Fibroblast of skin of scalp (primary cell): ENCODE measurements at regions not wholly inside any gene's neighbourhood (a gene's known extent, or its start where the extent isn't known, plus 50 kb on each side); places are given as distances from the start of the nearest gene placed in this dataset.

Source experiments
- DNase-seq: peaks from one replicate; pipeline ENCODE4 v3.0.0-alpha.2; 2013

DNA sequence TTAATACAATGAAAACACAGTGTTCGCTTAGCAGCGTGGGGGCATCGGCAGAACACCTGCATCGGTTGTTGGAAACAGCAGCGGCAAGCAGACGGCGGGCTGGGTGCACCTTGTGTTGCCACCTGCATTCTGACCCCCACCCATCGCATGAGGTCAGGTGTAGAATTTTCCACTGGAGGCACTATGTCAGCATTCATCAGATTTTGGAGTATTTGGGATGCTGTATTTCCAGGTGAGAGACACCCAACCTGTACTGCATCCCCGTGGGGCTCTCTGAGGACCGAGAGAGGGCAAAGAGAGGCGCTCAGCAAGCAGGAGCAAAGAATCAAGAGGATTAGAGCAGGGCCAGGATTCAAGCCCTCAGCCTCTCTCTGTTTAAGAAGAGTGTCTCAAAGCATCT lies 116.4 kb upstream of the MGMT start:
- DNase-seq = no peak

DNA sequence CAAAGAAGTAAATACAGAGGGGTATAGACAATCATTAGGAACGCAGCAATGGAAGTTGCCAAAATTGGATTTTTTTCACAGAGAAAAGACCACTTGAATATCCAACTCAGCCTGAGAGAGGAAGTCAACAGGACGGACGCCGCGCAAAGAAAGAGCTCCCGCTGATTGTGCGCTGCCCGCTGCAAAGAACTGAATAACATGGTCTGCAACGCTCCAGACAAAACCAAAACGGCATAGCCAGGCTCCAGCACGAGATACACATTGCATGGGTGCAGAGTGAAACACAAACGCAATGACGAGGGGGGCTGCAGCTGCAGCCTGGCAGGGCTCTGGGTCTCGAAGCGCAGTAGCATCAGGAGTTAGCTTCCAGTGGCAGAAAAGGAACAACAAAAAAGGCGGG lies 113.9 kb upstream of the MGMT start:
- DNase-seq = no peak

DNA sequence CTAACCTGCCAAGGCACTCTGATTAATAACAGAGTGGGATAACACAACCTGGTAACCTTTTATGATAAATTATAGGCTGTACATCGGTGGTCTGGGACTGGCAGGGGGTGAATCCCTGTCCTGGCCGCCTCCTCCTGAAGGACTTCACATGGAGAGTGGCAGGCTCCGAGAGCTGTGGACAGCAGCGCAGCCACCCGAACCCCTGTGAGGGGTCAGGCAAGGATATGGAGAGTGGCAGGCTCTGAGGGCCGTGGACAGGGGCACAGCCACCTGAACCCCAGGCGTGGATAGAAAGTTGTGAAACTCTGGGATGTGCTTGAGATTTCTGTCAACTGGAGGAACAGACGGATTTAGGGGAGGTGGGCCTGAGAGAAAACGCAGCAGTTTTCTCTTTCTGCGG lies 107.0 kb upstream of the MGMT start:
- DNase-seq = no peak

DNA sequence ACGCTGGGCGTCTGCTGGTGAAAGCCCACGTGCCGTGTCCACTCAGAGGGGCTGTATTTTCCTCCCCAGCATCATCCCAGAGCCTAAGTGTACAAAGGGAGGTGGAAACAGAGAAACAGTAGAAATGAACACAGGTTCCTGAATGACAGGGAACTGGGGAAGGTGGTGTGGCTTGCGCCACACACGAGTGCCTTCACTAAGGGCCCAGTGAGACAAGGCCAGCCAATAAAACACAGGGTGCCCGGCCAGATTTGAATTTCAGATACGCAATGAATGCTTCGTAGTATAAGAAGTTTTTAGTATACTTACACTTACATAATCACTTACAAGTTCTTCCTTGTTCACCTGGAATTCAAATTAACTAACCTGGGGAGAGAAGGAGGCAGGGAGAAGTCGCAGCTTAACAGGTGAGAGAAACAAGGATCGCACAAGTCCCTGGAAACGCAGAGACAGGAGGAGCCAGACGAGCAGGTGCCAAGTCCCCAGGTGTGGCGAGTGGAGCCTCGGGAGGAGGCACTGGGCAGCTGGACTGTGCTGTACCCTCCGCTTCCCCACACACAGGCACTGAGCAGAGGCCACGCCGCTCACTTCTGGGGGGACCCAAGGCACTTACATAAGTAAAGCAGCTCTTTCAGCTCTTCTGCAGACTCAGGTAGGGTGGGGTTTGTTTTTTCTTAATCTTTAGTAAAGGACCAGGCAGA lies 105.2 kb upstream of the MGMT start:
- no peak for DNase-seq

DNA sequence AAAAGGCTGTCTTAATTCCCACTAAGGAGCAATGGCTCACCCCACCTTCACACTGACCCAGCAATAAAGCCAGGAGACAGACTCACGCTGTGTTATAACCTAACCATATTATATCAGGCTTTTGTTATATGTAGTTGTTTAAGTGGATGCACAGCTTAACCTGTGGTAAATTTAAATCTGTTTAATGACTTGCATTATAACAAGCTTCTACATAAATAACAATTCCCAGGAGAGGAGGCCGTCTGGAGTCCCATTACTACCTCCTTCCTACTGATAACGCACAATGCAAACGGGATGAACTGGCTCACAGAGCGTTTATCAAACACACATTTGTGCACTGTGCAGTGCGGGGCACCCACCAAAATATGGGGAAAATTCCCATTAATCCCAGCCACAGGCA lies 102.1 kb upstream of the MGMT start:
- no peak for DNase-seq

DNA sequence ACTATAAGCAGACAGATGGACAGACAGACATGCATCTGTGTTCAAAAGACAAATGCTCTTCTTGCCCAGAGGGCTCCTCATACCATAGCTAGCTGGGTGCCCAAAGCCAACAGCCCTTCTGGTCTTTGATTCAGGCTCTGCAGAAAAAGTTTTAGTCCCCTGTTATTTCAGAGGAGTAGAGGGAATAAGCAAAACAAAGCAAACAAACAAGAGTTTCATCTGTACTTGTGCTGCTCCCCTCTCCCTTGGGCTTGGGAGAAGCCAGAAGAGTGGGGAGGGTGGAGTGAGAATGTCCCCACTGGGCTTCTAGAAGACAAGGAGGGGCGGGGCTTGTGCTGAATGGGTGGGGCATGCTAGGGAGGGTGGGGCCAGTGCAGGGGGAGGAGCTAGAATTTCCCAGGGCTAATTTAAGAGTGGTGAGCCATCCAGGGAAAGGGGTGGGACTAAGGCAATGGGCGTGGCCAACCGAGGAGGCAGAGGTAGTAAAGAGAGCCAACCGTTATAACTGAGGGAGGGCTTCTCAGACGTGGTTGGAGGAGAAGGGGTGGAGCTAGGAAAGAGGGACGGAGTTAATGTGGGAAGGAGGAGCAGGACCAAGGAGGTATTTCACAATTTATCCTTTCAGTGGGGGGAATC lies 101.2 kb upstream of the MGMT start:
- DNase-seq = no peak

DNA sequence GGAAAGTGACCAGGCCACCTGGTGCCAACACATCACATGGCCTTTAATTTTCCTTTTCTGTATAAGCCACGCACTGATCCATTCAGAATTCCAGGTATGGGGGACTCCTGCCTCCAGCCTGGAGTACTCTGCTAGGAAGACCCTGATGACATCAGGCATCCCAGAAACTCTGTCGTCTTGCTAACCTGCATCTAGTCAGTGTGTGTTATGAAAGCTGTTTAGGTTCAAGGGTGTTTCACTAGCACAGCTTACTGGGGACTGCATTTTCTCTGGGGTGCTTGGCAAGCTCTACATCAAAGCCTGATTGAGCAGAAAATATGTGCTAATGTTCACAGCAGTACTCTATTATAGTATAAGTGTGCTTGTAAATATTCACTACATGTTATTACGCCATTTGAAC lies 100.6 kb upstream of the MGMT start:
- no peak for DNase-seq

DNA sequence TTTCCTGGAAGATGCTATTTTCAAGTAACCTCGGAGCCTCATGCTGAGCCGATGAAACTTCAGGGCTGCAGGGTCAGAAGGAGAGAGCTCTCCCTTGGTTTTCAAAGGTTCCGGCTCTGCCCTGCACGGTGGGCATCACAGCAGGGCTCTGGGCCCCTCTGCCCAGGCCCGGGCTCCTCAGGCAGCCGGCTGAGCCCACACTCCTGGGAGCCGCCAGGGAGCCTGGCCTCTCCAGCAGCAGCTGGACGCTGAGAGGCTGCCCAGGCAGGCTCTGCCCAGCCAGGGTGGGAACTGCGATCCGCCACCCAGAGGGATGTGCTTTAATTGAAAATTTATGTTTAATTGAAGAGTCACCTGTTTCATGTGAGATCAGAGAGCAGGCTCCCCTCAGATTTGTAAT lies 97.5 kb upstream of the MGMT start:
- no peak for DNase-seq

DNA sequence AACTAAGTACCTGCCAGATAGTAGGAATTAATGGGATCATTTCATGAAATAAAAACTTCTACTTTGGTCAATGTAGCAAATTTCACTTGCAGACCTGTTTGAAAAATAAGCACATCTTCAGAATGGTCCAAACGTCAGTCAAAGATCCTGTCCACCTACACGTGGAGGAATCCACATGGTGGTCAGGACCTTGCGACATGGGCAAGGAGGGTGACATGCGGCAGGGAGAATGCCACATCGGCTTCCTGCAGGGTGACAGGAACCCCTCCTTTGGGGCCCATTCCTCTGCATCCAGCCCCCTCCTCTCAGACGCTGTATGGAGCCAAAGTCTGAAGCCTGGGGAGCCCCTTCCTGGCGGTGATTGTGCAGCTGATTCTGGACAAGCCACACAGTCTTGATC lies 95.5 kb upstream of the MGMT start:
- DNase-seq = no peak

DNA sequence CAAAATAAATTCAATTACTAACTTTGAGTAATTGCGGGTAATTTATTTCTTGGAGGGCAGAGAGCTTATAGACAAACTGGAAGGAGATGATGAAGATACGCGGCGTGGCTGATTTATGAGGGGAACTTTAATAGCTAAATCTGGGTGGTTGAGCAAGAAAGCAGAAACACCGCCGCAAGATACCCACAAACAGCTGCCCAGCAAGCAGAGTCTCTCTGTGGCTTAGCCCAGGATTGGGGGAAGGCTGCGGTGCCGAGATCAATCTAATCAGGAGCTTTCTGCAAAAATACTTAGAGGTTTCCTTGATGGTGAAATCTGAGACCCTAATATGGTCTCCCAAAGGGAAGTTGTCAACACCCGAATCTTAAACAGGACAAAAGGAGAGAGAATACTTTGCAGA lies 94.9 kb upstream of the MGMT start:
- no peak for DNase-seq

DNA sequence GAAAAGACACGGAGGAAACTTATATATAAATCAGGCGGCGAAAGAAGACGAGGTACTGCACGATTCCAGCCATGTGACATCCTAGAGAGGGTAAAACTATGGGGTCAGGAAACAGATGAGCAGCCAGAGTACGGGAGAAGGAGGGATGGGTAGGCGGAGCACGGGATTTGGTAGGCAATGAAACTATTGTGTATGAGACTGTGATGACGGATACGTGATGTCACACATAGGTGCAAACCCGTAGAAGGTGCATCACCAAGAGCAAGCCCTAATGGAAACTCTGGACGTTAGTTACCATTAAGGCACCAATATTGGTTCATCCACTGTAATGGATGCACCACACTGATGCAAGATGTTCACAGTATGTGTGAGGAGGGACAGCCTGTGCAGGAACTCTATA lies 93.8 kb upstream of the MGMT start:
- DNase-seq = no peak

DNA sequence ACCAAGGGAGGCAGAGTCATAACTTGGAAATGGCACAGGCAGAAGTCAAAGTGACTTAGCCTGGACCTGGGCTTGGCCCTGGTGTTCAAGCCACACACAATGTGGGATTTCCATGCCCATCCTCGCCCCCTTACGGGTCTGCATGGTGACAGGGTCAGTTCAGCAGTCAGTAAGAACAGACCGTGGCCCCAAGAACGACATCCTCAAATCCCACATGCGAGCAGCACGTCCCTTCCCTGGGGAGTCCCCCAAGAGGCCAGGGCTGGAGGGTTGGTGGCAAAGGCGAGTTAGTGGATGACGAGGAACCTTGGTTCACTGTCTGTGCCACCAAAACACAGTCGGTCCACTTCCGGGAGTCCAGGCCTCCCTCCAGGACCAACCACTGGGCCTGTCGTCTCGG lies 93.3 kb upstream of the MGMT start:
- DNase-seq = no peak

DNA sequence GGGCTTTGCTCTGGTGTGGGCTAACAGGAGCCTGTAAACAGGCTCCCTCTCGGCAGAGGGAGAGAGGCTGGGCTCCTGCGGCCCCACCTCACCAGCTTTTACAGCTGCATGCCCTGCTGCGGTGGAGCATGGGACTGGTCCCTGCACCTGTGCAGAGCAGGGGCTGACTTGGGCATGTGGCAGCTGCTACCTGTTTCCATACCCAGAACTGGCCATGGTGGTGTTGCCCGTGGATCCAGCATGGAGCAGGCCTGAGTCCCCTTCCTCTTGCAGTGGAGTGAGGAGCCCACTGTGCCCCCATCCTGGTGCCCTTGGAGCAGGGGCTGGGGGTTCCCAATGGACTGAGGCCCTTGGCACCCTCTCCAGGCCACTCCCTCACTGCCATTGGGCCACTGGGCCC lies 91.9 kb upstream of the MGMT start:
- no peak for DNase-seq

DNA sequence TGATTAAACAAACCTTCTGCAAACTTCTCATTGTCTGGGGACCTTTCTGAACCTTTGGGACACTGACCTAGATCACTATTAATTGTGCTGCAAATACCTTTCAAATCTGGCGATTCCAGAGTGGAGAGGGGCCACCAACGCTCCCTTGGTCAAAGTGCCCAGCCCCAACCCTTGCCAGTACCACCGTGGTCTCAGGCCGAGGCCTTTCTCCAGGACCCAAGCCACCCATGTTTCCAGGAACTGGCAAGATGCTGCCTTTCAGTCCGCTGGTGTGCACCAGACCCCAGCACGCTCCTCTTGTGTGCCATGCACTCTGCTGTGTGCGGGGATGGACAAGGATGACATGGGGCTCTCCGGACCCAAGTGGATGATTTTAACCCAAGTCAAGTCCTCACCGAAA lies 91.1 kb upstream of the MGMT start:
- DNase-seq = no peak

DNA sequence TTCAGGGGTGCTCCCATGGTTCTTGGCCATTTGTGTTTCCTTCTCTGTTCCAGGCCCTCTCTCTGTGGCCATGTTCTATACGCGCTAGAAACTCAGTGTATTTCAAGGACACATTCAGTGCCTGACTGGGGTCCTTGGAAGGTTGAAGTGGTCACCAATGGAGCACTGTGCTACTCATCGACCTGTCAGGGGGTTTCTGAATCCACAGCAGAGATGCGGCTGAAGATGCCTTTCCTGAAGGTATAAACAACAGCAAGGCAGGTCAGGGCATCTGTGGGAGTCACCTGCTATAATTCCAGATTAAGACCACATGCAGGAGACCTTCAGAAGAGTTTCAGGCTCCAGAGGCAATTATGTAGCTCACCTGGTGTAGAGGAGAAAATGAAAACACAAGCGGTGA lies 86.8 kb upstream of the MGMT start:
- no peak for DNase-seq

DNA sequence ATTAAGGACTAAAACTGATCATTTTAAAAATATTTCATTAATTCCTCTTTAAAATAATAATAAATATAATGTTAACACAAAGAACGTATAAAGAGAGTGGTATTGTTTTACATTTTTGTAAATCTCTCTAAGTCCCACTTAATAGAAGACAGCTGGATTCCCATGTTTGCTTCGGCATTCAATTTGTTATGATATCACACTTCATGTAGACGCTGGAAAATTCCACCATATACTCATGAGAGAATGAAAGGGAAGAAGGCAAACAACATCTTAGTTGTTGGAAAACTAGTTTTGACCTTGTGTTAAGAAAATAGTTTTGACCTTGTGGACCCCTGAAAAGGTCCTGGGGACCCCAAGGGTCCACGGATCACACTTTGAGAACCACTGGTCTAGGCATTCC lies 85.3 kb upstream of the MGMT start:
- DNase-seq = no peak

DNA sequence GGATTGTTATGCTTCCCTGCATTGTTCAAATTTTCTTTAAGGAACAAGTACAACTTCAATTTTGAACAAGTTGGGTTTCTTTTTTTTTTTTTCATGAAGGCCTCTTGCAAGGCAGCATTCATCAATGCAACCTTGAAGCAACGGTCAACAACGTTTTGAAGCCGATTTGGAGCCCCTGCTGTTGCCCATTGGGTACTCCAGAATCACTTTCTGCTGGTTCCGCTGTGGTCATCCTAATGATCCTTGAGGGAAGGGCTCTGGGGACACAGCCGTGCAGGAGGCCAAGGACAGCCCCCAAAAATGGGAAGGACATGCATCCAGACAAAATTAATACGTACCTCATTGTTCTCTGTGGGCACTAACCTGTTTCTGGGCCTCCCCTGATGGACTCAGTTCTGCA lies 84.6 kb upstream of the MGMT start:
- no peak for DNase-seq

DNA sequence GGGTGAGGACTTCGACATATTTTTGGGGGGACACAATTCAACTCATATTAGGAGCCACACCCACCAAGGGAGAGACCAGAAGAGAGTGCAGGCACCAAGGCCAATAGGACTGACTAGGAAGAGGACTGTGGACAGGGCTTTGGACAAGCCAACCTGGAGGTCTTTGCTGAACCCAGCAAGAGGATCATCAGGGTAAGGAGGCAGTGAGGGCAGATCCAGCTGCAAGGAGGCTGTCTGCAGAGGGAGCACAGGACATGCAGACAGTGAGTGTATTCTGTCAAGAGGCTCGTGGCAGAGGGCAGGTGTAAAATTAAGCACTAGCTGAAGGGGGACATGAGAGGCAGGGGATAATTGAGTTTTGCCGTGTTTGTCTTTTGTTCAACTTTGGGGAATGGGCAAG lies 83.4 kb upstream of the MGMT start:
- DNase-seq = no peak

DNA sequence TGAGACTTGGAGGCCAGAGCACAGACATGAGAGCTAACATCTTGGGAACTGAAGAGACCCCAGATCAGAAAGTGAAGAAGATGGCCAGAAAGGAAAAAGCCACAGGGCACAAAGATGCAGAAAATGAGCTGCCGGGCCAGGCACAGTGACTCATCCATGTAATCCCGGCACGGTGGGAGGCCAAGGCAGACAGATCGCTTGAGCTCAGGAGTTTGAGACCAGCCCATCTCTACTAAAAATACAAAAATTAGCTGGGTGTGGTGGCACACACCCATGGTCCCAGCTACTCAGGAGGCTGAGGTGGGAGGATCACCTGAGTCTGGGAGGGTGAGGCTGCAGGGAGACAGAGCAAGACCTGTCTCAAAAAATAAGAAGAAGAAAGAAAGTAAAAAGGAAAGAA lies 81.4 kb upstream of the MGMT start:
- no peak for DNase-seq

DNA sequence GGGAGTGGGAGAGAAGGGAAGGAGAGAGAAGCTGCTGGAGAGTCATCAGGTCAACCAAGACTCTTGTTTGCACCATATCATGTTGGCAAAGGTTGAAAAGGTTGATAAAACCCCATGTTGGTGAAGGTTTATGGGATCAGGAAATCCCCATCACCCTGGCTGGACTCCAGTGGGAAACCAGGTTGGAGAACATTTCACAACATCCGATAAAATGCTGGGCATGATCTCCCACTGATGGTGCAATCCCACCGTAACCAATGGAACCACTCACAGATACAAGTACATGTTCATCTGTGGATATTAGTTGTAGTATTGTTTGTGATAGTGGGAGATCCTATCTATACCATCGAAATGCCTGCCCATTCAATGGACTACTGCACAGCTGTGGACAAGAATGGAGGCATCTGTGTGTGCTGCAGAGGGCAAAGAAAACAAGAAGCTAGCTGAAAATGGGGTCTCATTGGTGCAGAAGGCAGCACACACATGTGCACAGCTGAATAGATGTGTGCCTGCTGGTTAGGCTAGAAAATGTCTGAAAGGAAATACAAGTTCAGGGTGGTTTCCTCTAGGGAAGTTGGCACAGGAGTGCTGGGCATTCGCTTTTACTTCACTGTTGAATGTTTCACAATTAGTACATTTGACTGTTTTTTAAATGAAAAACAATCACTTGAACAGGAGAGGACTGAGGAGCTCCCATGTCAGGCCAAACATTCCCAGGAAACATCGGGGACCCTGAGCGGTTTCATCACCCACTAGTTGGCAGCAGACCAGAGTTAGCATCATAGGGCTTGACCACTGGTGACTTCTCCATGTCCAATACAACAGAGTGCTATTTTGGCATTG lies 80.4 kb upstream of the MGMT start:
- DNase-seq = no peak

DNA sequence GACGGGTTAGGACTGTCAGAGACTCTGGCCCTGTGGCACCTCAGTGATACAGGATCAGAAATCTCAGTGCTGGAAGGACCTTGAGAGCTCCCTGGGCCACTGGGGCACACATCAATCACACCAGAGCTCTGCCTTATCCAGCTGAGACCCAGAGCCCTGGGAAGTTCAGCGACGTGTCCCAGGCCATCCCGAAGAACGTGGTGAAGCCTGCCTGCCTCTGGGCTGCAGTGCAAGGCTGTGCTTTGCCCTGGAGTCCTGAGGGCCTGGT lies 79.8 kb upstream of the MGMT start:
- DNase-seq = no peak

DNA sequence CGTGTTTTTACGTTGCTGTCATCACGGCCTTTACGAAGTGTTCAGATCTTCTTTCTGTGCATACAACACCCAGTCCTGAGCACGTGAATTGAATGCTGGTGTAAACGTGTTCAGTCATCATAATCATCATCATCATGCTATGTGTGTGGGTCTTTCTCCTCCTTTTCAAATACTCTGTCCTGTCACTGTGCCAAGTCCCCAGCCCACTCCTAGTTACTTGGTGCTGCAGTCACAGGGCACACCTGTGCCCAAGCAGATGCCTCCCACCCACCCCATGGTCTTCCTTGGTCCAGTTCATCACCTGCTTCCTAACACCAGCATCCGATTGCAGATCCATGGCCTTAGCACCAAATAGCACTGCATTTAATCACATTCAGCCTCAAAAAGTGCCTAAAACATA lies 78.6 kb upstream of the MGMT start:
- no peak for DNase-seq

DNA sequence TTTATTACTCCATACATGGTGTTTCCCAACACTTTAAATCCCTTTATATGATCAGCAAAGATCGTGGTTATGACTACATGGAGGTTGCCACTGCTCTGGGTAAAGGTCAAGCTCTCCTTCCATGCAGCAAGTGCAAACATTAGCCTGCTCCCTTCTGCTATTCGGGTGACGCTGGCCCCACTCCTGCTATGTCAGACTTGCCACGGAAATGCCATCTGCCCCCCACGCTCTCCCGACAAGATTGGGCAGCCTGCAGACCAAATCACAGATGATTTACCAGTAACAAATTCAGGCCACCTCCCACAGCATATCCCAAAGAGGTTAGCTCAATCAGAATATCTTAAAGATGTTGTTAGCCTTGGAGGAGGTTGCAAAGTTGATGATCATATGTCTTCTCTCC lies 77.8 kb upstream of the MGMT start:
- DNase-seq = no peak

DNA sequence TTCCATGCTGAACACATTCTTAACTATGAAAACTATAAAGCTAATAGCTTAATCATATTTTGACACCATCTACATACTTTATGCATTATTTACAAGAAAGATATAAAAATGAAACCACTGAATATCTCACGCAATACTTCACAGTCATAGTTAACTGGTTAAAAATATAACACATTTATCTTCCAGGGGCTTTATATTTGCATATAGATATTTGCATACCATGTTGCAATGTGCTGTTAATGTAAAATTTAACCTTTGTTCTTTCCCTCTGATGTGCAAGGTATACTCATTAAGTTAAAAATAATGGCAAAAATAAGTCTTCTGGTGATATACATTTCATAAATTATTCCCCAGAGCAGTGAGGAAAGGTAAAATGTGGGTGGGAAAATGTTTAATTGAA lies 76.9 kb upstream of the MGMT start:
- DNase-seq = no peak
